ENCODE measurements at regions not wholly inside any gene's neighbourhood (a gene's known extent, or its start where the extent isn't known, plus 50 kb on each side); places are given as distances from the start of the nearest gene placed in this dataset.

GRCh38 chr11:15744693-15745092 lies 611.7 kb downstream of the SOX6 start:
- TF ChIP-seq FOXP2 (optimal IDR thresholded peaks at IDR 0.05; ENCODE audit: control extremely low read depth, extremely low read length, insufficient read depth): no peak
- TF ChIP-seq POLR2AphosphoS5 (IDR thresholded peaks at IDR 0.05; ENCODE audit: borderline replicate concordance, low read depth, low read length): no peak
- Histone ChIP-seq H3K36me3 (ENCODE audit: insufficient read depth, low read length) (no peaks in the 10 kb centered on the region), H3K4me3 (no peak overlapping the region), H3K9me3 (ENCODE audit: low read depth, low read length) (no peaks in the 10 kb centered on the region), H3K27ac (no peak overlapping the region), H3K9ac (ENCODE audit: insufficient read length) (no peak overlapping the region)
- DNase-seq (ENCODE audit: low read depth, low spot score): no peak

GRCh38 chr11:15745266-15745665 lies 611.1 kb downstream of the SOX6 start:
- Histone ChIP-seq H3K36me3 (ENCODE audit: insufficient read depth, low read length) (no peaks in the 10 kb centered on the region), H3K4me3 (no peak overlapping the region), H3K27ac (no peak overlapping the region), H3K9me3 (ENCODE audit: low read depth, low read length) (no peaks in the 10 kb centered on the region), H3K9ac (ENCODE audit: insufficient read length) (no peak overlapping the region)
- TF ChIP-seq EZH2 (IDR thresholded peaks at IDR 0.05) (no peak), FOXP2 (optimal IDR thresholded peaks at IDR 0.05; ENCODE audit: control extremely low read depth, extremely low read length, insufficient read depth) (no peak), POLR2AphosphoS5 (IDR thresholded peaks at IDR 0.05; ENCODE audit: borderline replicate concordance, low read depth, low read length) (no peak)
- DNase-seq (ENCODE audit: low read depth, low spot score): no peak

GRCh38 chr11:15747671-15748070 lies 608.7 kb downstream of the SOX6 start:
- no peaks in the 10 kb centered on the region for H3K9me3 ChIP-seq (ENCODE audit: low read depth, low read length)
- no peak for TF ChIP-seq EZH2 (IDR thresholded peaks at IDR 0.05)
- no peak for TF ChIP-seq FOXP2 (optimal IDR thresholded peaks at IDR 0.05; ENCODE audit: control extremely low read depth, extremely low read length, insufficient read depth)
- no peak for TF ChIP-seq POLR2AphosphoS5 (IDR thresholded peaks at IDR 0.05; ENCODE audit: borderline replicate concordance, low read depth, low read length)
- no peak overlapping the region for H3K4me3 ChIP-seq
- H3K27ac ChIP-seq: no peak overlapping the region
- no peak for DNase-seq (ENCODE audit: low read depth, low spot score)
- no peaks in the 10 kb centered on the region for H3K36me3 ChIP-seq (ENCODE audit: insufficient read depth, low read length)
- H3K9ac ChIP-seq (ENCODE audit: insufficient read length): no peak overlapping the region

GRCh38 chr11:15748132-15748531 lies 608.2 kb downstream of the SOX6 start:
- no peak for DNase-seq (ENCODE audit: low read depth, low spot score)
- TF ChIP-seq FOXP2 (optimal IDR thresholded peaks at IDR 0.05; ENCODE audit: control extremely low read depth, extremely low read length, insufficient read depth) (no peak), POLR2AphosphoS5 (IDR thresholded peaks at IDR 0.05; ENCODE audit: borderline replicate concordance, low read depth, low read length) (no peak), EZH2 (IDR thresholded peaks at IDR 0.05) (no peak)
- Histone ChIP-seq H3K36me3 (ENCODE audit: insufficient read depth, low read length) (no peaks in the 10 kb centered on the region), H3K9me3 (ENCODE audit: low read depth, low read length) (no peaks in the 10 kb centered on the region), H3K4me3 (no peak overlapping the region), H3K9ac (ENCODE audit: insufficient read length) (no peak overlapping the region), H3K27ac (no peak overlapping the region)

GRCh38 chr11:15748741-15749140 lies 607.6 kb downstream of the SOX6 start:
- H3K9ac ChIP-seq (ENCODE audit: insufficient read length): no peak overlapping the region
- no peaks in the 10 kb centered on the region for H3K9me3 ChIP-seq (ENCODE audit: low read depth, low read length)
- no peak for TF ChIP-seq FOXP2 (optimal IDR thresholded peaks at IDR 0.05; ENCODE audit: control extremely low read depth, extremely low read length, insufficient read depth)
- TF ChIP-seq POLR2AphosphoS5 (IDR thresholded peaks at IDR 0.05; ENCODE audit: borderline replicate concordance, low read depth, low read length): no peak
- no peak for TF ChIP-seq EZH2 (IDR thresholded peaks at IDR 0.05)
- DNase-seq (ENCODE audit: low read depth, low spot score): no peak
- no peak overlapping the region for H3K27ac ChIP-seq
- no peak overlapping the region for H3K4me3 ChIP-seq
- no peaks in the 10 kb centered on the region for H3K36me3 ChIP-seq (ENCODE audit: insufficient read depth, low read length)

- DNase-seq (ENCODE audit: low read depth, low spot score): no peak
- Histone ChIP-seq H3K27ac (no peak overlapping the region), H3K9ac (ENCODE audit: insufficient read length) (no peak overlapping the region), H3K36me3 (ENCODE audit: insufficient read depth, low read length) (no peaks in the 10 kb centered on the region), H3K9me3 (ENCODE audit: low read depth, low read length) (no peaks in the 10 kb centered on the region), H3K4me3 (no peak overlapping the region)
- TF ChIP-seq FOXP2 (optimal IDR thresholded peaks at IDR 0.05; ENCODE audit: control extremely low read depth, extremely low read length, insufficient read depth): no peak
- no peak for TF ChIP-seq EZH2 (IDR thresholded peaks at IDR 0.05)
- TF ChIP-seq POLR2AphosphoS5 (IDR thresholded peaks at IDR 0.05; ENCODE audit: borderline replicate concordance, low read depth, low read length): no peak
Measured at GRCh38 chr11:15750535-15751308, 605.6 kb downstream of the SOX6 start.

GRCh38 chr11:15754221-15754620 lies 602.1 kb downstream of the SOX6 start:
- TF ChIP-seq EZH2 (IDR thresholded peaks at IDR 0.05): no peak
- no peak for TF ChIP-seq FOXP2 (optimal IDR thresholded peaks at IDR 0.05; ENCODE audit: control extremely low read depth, extremely low read length, insufficient read depth)
- TF ChIP-seq POLR2AphosphoS5 (IDR thresholded peaks at IDR 0.05; ENCODE audit: borderline replicate concordance, low read depth, low read length): no peak
- H3K27ac ChIP-seq: no peak overlapping the region
- no peak for DNase-seq (ENCODE audit: low read depth, low spot score)
- H3K9me3 ChIP-seq (ENCODE audit: low read depth, low read length): no peaks in the 10 kb centered on the region
- no peaks in the 10 kb centered on the region for H3K36me3 ChIP-seq (ENCODE audit: insufficient read depth, low read length)
- H3K9ac ChIP-seq (ENCODE audit: insufficient read length): no peak overlapping the region
- H3K4me3 ChIP-seq: no peak overlapping the region

GRCh38 chr11:15757048-15757698 lies 599.2 kb downstream of the SOX6 start:
- no peak for DNase-seq (ENCODE audit: low read depth, low spot score)
- no peaks in the 10 kb centered on the region for H3K9me3 ChIP-seq (ENCODE audit: low read depth, low read length)
- H3K27ac ChIP-seq: no peak overlapping the region
- no peak overlapping the region for H3K9ac ChIP-seq (ENCODE audit: insufficient read length)
- H3K4me3 ChIP-seq: no peak overlapping the region
- TF ChIP-seq FOXP2 (optimal IDR thresholded peaks at IDR 0.05; ENCODE audit: control extremely low read depth, extremely low read length, insufficient read depth) (no peak), EZH2 (IDR thresholded peaks at IDR 0.05) (no peak), POLR2AphosphoS5 (IDR thresholded peaks at IDR 0.05; ENCODE audit: borderline replicate concordance, low read depth, low read length) (no peak)
- H3K36me3 ChIP-seq (ENCODE audit: insufficient read depth, low read length): no peaks in the 10 kb centered on the region

Measured in SK-N-MC (cell line).